IPS DF 19.7 (cell line): ENCODE measurements at regions not wholly inside any gene's neighbourhood (a gene's known extent, or its start where the extent isn't known, plus 50 kb on each side); places are given as distances from the start of the nearest gene placed in this dataset.

ENCODE experiments used
- DNase-seq: peaks from one replicate; pipeline ENCODE4 v3.0.0-alpha.2; 2013; ENCODE audit warnings: low read depth, low spot score

DNA sequence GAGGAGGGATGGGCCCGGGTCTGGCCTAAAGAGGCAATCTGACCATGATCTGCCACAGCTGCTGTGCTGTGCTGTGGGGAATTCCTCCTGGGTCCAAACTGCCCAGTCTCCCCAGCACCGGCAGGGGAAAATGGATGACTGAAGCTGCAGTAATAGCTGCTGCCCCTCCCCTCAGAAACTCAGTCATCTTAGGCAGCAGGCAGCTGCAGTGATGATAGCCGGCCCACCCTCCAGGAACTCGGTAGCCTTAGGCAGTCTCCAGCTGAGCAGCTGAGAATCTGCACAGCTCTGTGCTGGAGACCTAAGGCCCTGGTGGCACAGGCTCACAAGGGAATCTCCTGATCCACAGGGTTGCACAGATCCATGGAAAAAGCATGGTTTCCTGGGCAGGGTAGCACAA is 113.4 kb upstream of the USP38 start:
- no peak for DNase-seq

DNA sequence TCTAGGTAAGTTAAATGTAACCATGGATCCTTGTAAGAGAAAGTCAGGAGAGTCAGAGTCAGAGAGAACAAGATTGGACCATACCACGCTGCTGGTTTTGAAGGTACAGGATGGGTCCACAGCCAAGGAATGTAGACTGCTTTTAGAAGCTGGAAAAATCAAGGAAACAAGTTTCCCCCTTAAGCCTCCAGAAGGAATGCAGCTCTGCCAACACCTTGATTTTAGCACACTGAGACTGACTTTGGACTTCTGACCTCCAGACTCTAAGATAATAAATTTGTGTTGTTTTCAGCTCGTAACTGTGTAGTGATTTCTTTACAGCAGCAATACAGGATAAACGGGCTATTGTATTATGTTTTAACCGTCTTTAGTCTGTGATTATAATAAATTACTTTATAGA is 108.0 kb upstream of the USP38 start:
- peak; percentile 7 for DNase-seq

GRCh38 chr4:143082701-143083100 is 102.0 kb upstream of the USP38 start:
- DNase-seq, result no peak

DNA sequence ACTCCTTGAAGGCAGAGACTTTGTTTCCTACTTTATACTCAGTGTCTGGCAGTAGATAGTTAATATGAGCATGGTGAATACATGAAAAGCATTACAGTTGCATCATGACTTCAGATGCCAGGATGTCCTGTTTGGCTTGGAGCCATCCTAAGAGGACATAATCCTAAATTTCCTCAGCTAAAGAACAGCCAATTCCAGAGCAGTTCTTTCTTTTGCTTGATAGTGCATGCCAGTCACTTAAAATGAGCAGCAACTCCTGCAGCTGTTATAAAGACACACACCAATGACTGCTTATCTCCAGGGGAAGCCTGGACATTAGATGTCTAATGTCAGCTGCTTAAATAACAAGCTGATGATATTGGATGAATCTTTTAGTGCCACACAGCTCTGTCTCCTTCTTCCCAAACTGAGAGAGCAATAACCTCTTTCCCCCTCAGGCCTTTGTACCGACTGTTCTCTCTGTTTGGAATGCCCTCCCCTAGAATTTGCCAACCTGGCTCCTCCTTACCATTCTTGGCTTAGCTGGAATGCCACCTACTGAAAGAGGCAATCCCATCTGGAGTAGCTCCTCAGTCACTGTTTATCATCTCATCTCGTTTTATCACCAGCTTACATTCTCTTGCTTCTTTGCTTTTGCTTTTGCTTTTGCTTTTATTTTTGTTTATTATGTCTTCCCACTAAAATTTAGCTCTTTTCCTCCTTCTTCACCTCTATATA is 100.8 kb upstream of the USP38 start:
- DNase-seq, result no peak

- DNase-seq, result no peak
Observed at GRCh38 chr4:143084566-143084965, 100.2 kb upstream of the USP38 start.

DNA sequence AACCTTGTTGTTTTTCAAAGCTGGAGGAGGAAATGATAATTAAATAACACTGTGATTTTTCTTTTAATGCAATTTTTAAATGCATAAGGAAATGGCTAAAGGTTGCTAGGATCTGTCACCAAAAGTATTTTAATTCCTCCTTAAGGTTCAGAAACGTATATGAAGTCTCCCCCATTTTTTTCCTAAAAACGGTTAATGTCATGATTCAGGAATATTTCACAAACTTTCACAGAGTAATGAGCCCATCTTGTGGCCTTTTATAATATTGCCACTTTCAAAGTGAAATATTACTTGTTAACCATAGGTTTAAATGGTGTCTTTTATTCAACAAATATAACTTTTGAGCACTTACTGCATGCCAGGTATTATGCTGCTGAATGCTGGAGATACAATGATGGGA is 99.5 kb upstream of the USP38 start:
- DNase-seq, result no peak

DNA sequence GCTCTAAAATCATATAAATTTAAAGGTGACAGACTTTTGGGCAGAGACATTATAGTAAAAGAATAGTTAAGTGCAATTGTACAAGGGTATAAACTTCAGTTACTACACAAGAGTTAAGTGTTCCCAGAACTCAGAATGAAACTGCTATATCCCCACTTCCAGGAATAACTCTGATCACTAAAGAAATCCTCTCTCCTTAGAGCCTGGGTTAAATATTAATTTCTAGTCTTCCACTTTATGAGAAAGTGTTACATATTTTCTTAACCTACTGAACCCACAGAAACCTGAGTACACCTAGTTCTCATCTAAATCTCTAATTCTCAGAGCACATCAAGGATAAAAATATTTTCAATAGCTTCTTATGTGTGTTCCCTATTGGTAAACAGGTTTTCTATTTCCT is 99.1 kb upstream of the USP38 start:
- DNase-seq, result no peak

DNA sequence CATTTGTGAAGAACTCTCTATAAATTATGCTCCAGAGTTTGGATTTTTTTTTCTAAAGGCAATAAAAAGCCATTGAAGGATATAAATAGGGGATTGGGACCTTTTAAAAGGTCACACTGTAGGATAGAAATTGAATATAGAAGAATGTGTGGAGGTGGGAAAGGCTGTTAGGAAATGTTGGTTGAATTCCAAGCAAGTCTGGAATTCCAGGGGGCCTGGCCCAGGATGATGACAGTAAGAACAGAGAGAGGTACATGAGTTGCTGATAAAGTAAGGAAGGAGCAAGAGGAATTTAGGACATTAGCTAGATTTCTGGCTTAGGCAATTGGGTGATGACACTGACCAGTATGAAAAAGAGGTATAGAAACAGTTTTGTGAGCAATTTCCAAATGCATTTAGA is 95.4 kb upstream of the USP38 start:
- DNase-seq, result peak; percentile 59

- DNase-seq, result no peak
Observed at GRCh38 chr4:143089847-143090246, 94.9 kb upstream of the USP38 start.

- no peak for DNase-seq
Observed at GRCh38 chr4:143091862-143092261, 92.9 kb upstream of the USP38 start.

DNA sequence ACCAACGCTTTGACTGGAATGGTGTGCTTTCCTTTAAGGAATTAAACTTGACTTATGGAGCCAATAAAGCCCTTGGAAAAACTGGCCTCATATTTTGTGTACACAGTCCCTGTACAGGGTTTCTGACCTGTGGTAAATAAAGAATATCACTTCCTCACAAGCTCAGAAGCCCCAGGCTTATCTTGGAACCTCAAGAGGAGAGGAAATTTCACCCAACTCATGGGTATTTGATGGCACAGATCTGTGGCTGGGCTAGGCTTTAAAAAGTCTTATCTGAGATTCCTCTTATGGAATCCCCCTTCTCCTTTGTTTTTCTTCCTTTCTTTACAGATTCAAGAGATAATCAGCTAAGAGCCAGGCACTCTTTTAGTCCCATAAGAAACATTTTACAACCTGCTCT is 89.3 kb upstream of the USP38 start:
- DNase-seq, result no peak

- DNase-seq, result no peak
Observed at GRCh38 chr4:143097751-143098150, 87.0 kb upstream of the USP38 start.

DNA sequence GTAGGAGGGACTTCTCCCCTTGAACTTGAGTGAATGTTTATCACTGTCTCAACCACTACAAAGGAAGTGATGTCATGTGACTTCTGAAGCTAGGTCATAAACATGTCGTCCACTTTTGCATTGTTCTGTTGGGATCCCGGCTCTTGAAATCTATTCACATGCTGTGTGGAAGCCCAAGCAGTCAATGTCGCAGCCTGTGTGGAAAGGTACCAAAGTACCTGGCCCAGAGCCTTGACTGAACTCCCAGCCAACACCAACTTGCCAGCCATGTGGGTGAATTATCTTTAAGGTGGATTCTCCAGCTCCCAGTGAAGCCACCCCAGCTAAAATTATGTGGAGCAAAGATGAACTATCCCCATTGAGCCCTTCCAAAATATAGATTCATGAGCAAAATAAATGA is 85.0 kb upstream of the USP38 start:
- DNase-seq, result no peak

GRCh38 chr4:143109376-143109775 is 75.3 kb upstream of the USP38 start:
- DNase-seq, result no peak

- no peak for DNase-seq
Observed at GRCh38 chr4:143118663-143119062, 66.1 kb upstream of the USP38 start.

DNA sequence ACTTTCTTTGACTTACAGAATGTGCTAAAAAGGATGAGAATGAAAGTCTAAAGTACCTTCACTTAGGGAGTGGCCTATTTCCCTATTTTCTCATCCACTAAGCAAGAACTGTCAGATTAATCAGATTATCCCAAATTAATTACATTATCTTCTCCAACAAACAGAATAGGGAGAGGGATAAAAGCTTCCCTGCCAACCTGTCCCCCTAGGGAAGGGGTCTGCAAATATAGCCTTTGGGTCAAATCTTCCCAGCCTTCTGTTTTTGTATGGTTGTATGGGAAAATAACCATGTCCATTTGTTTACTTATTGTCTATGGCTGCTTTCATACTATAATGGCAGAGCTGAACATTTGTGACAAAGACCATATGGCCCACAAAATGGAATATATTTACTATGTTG is 57.1 kb upstream of the USP38 start:
- no peak for DNase-seq

GRCh38 chr4:143133977-143134376 is 50.7 kb upstream of the USP38 start:
- DNase-seq, result no peak
